MCF 10A (cell line): ENCODE measurements at regions not wholly inside any gene's neighbourhood (a gene's known extent, or its start where the extent isn't known, plus 50 kb on each side); places are given as distances from the start of the nearest gene placed in this dataset.

Experiments
- BruUV-seq: library from RNA; stranded (reverse); fragments of 400-500 nt; replicated peaks from 2 replicates; lab custom pipeline; 2021; lab: Mats Ljungman, UMichigan
- CTCF ChIA-PET: fragments of 300-600 bp; sonication (Branson Sonifier 250); formaldehyde crosslinking; extraction: SDS; loops from one replicate; lab custom pipeline; 2021; ENCODE audit warnings: antibody characterized with exemption, inconsistent platforms; lab: Yijun Ruan, JAX
- POLR2A ChIA-PET: fragments of 300-600, 350-650 bp; sonication (Branson Sonifier 250); formaldehyde crosslinking; extraction: SDS; loops from one replicate; lab custom pipeline; 2020; ENCODE audit warnings: antibody characterized with exemption, inconsistent platforms; lab: Yijun Ruan, JAX
- DNase-seq: peaks from one replicate; pipeline ENCODE4 v3.0.0-alpha.2; 2018; ENCODE audit not compliant: unreplicated experiment
- H3K27ac Mint-ChIP-seq: one replicate; pipeline ENCODE4 v1.8.0; 2022; ENCODE audit warnings: mild to moderate bottlenecking, low read depth, mixed read lengths; ENCODE audit not compliant: unreplicated experiment
- H3K27me3 Mint-ChIP-seq: one replicate; pipeline ENCODE4 v1.8.0; 2022; ENCODE audit warnings: mixed read lengths; ENCODE audit not compliant: insufficient read depth, unreplicated experiment
- H3K36me3 Mint-ChIP-seq: one replicate; pipeline ENCODE4 v1.8.0; 2022; ENCODE audit warnings: mild to moderate bottlenecking, moderate library complexity, mixed read lengths; ENCODE audit not compliant: insufficient read depth, unreplicated experiment
- H3K4me1 Mint-ChIP-seq: one replicate; pipeline ENCODE4 v1.8.0; 2022; ENCODE audit warnings: mixed read lengths; ENCODE audit not compliant: insufficient read depth, unreplicated experiment
- H3K4me3 Mint-ChIP-seq: one replicate; pipeline ENCODE4 v1.8.0; 2022; ENCODE audit warnings: mild to moderate bottlenecking, moderate library complexity, mixed read lengths; ENCODE audit not compliant: unreplicated experiment
- H3K9me3 Mint-ChIP-seq: one replicate; pipeline ENCODE4 v1.8.0; 2022; ENCODE audit warnings: mixed read lengths; ENCODE audit not compliant: unreplicated experiment
- CTCF ChIP-seq: fragments of 200-600 bp; IDR thresholded peaks from one replicate; pipeline ENCODE4 v1.8.0; 2022; ENCODE audit warnings: antibody characterized with exemption, mild to moderate bottlenecking; ENCODE audit not compliant: unreplicated experiment
- intact Hi-C: fragments of 100-400 bp; cut with micrococcal nuclease; formaldehyde crosslinking; loops from 2 replicates; pipeline ENCODE4 v1.14.1; 2022

- Mint-ChIP-seq H3K9me3 (no peaks in the 10 kb centered on the region), H3K27ac (no peak overlapping the region), H3K36me3 (no peaks in the 10 kb centered on the region), H3K4me1 (no peaks in the 10 kb centered on the region), H3K4me3 (no peak overlapping the region), H3K27me3 (no peaks in the 10 kb centered on the region)
- ChIA-PET POLR2A (interaction anchor here (0.7 kb wide), 1 partner anchor 291 kb away, joined by 4 read pairs; no protein-coding TSS in a partner anchor), CTCF (interaction anchor here (0.5 to 1.0 kb wide), 2 partner anchors 66 to 326 kb away, joined by 3 to 4 read pairs; no protein-coding TSS in a partner anchor)
- intact Hi-C loops, result no loop called here
- BruUV-seq, result no TSS peak
- TF ChIP-seq CTCF, result no peak
- DNase-seq, result no peak
Measured at GRCh38 chr9:78777747-78778146, 480.8 kb downstream of the PSAT1 start.

GRCh38 chr9:78778318-78778717 lies 481.4 kb downstream of the PSAT1 start:
- Mint-ChIP-seq H3K27ac (no peak overlapping the region), H3K27me3 (no peaks in the 10 kb centered on the region), H3K36me3 (no peaks in the 10 kb centered on the region), H3K4me3 (no peak overlapping the region), H3K9me3 (no peaks in the 10 kb centered on the region), H3K4me1 (no peaks in the 10 kb centered on the region)
- CTCF ChIA-PET, result interaction anchor here (0.5 kb wide), 1 partner anchor 326 kb away, joined by 3 read pairs; no protein-coding TSS in a partner anchor
- POLR2A ChIA-PET, result interaction anchor here (0.6 kb wide), 1 partner anchor 141 kb away, joined by 3 read pairs; no protein-coding TSS in a partner anchor
- BruUV-seq, result no TSS peak
- intact Hi-C loops, result no loop called here
- no peak for TF ChIP-seq CTCF
- DNase-seq, result no peak

GRCh38 chr9:78778861-78779374 lies 482.0 kb downstream of the PSAT1 start:
- no peaks in the 10 kb centered on the region for H3K4me1 Mint-ChIP-seq

More at GRCh38 chr9:78778861-78779374, 482.0 kb downstream of the PSAT1 start:
- no peak for TF ChIP-seq CTCF
- BruUV-seq, result no TSS peak
- Mint-ChIP-seq H3K27ac (no peak overlapping the region), H3K27me3 (no peaks in the 10 kb centered on the region), H3K36me3 (no peaks in the 10 kb centered on the region), H3K4me3 (no peak overlapping the region), H3K9me3 (no peaks in the 10 kb centered on the region)
- POLR2A ChIA-PET, result interaction anchor here (0.6 kb wide), 1 partner anchor 141 kb away, joined by 3 read pairs; no protein-coding TSS in a partner anchor
- no peak for DNase-seq
- intact Hi-C loops, result no loop called here
- CTCF ChIA-PET, result interaction anchor here (0.7 kb wide), 2 partner anchors 652 to 1061 kb away, joined by 3 read pairs; no protein-coding TSS in a partner anchor
